ENCODE measurements at regions not wholly inside any gene's neighbourhood (a gene's known extent, or its start where the extent isn't known, plus 50 kb on each side); places are given as distances from the start of the nearest gene placed in this dataset.

- intact Hi-C loops (cut with DNase I, micrococcal nuclease), result no loop called here
- POLR2A ChIA-PET, result interaction anchor here (0.6 kb wide), 1 partner anchor 473 kb away, joined by 3 read pairs; no protein-coding TSS in a partner anchor
- Mint-ChIP-seq H3K4me3 (no peak overlapping the region), H3K36me3 (ENCODE audit: low read depth) (no peaks in the 10 kb centered on the region), H3K27ac (no peak overlapping the region), H3K9me3 (peaks cover 6% of the 10 kb centered on the region), H3K4me1 (ENCODE audit: low read depth) (no peaks in the 10 kb centered on the region), H3K27me3 (no peaks in the 10 kb centered on the region)
- TF ChIP-seq, protein P1, sequence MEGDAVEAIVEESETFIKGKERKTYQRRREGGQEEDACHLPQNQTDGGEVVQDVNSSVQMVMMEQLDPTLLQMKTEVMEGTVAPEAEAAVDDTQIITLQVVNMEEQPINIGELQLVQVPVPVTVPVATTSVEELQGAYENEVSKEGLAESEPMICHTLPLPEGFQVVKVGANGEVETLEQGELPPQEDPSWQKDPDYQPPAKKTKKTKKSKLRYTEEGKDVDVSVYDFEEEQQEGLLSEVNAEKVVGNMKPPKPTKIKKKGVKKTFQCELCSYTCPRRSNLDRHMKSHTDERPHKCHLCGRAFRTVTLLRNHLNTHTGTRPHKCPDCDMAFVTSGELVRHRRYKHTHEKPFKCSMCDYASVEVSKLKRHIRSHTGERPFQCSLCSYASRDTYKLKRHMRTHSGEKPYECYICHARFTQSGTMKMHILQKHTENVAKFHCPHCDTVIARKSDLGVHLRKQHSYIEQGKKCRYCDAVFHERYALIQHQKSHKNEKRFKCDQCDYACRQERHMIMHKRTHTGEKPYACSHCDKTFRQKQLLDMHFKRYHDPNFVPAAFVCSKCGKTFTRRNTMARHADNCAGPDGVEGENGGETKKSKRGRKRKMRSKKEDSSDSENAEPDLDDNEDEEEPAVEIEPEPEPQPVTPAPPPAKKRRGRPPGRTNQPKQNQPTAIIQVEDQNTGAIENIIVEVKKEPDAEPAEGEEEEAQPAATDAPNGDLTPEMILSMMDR (IDR thresholded peaks at IDR 0.05), result no peak
- DNase-seq (no peak), ATAC-seq (ENCODE audit: poor library complexity) (no peak)
- Histone ChIP-seq H3K4me3 (ENCODE audit: low read length) (no peak overlapping the region), H3K36me3 (ENCODE audit: insufficient read depth, low read length) (no peaks in the 10 kb centered on the region), H3K27ac (ENCODE audit: low read depth in 1 of 2, low read length in 2 of 2) (no peak overlapping the region), H3K27me3 (ENCODE audit: control insufficient read depth in 1 of 2, insufficient read depth in 2 of 2, low read length in 2 of 2) (no peaks in the 10 kb centered on the region), H3K9me3 (ENCODE audit: control insufficient read depth in 1 of 2, insufficient read depth in 1 of 2, low read length in 2 of 2) (peaks cover 0 to 10% of the 10 kb centered on the region in 2 experiments), H3K4me1 (ENCODE audit: insufficient read depth, low read length) (no peaks in the 10 kb centered on the region)
- CTCF ChIA-PET, result no interaction called here
Measured at GRCh38 chr4:186918466-186918865, 194.8 kb upstream of the FAT1 start.

- Mint-ChIP-seq H3K27me3 (no peaks in the 10 kb centered on the region), H3K4me3 (no peak overlapping the region), H3K9me3 (peaks cover 6% of the 10 kb centered on the region), H3K36me3 (ENCODE audit: low read depth) (no peaks in the 10 kb centered on the region), H3K27ac (no peak overlapping the region), H3K4me1 (ENCODE audit: low read depth) (no peaks in the 10 kb centered on the region)
- Histone ChIP-seq H3K27me3 (ENCODE audit: control insufficient read depth in 1 of 2, insufficient read depth in 2 of 2, low read length in 2 of 2) (no peaks in the 10 kb centered on the region), H3K9me3 (ENCODE audit: control insufficient read depth in 1 of 2, insufficient read depth in 1 of 2, low read length in 2 of 2) (peaks cover 0 to 10% of the 10 kb centered on the region in 2 experiments), H3K4me1 (ENCODE audit: insufficient read depth, low read length) (no peaks in the 10 kb centered on the region), H3K4me3 (ENCODE audit: low read length) (no peak overlapping the region), H3K36me3 (ENCODE audit: insufficient read depth, low read length) (no peaks in the 10 kb centered on the region), H3K27ac (ENCODE audit: low read depth in 1 of 2, low read length in 2 of 2) (no peak overlapping the region)
- ChIA-PET CTCF (no interaction called here), POLR2A (no interaction called here)
- DNase-seq (no peak), ATAC-seq (ENCODE audit: poor library complexity) (no peak)
- TF ChIP-seq, protein P1 (IDR thresholded peaks at IDR 0.05), result no peak
- intact Hi-C loops (cut with DNase I, micrococcal nuclease), result no loop called here
Measured at GRCh38 chr4:186919340-186919739, 195.7 kb upstream of the FAT1 start.

- no peaks in the 10 kb centered on the region for H3K4me1 ChIP-seq (ENCODE audit: insufficient read depth, low read length)
- H3K9me3 ChIP-seq (ENCODE audit: control insufficient read depth in 1 of 2, insufficient read depth in 1 of 2, low read length in 2 of 2), result peaks cover 0 to 10% of the 10 kb centered on the region in 2 experiments
- POLR2A ChIA-PET, result no interaction called here
- Mint-ChIP-seq H3K4me1 (ENCODE audit: low read depth) (no peaks in the 10 kb centered on the region), H3K9me3 (peaks cover 6% of the 10 kb centered on the region), H3K36me3 (ENCODE audit: low read depth) (no peaks in the 10 kb centered on the region), H3K27ac (no peak overlapping the region), H3K4me3 (no peak overlapping the region), H3K27me3 (no peaks in the 10 kb centered on the region)
- no peak overlapping the region for H3K4me3 ChIP-seq (ENCODE audit: low read length)
- CTCF ChIA-PET, result no interaction called here
- DNase-seq (no peak), ATAC-seq (ENCODE audit: poor library complexity) (no peak)
- intact Hi-C loops (cut with DNase I, micrococcal nuclease), result no loop called here
- no peak overlapping the region for H3K27ac ChIP-seq (ENCODE audit: low read depth in 1 of 2, low read length in 2 of 2)
- no peaks in the 10 kb centered on the region for H3K36me3 ChIP-seq (ENCODE audit: insufficient read depth, low read length)
- H3K27me3 ChIP-seq (ENCODE audit: control insufficient read depth in 1 of 2, insufficient read depth in 2 of 2, low read length in 2 of 2), result no peaks in the 10 kb centered on the region
- TF ChIP-seq, protein P1 (IDR thresholded peaks at IDR 0.05), result no peak
Measured at GRCh38 chr4:186920483-186920882, 196.8 kb upstream of the FAT1 start.
